Neural crest cell (in vitro differentiated cells): ENCODE measurements at regions not wholly inside any gene's neighbourhood (a gene's known extent, or its start where the extent isn't known, plus 50 kb on each side); places are given as distances from the start of the nearest gene placed in this dataset.

Experiments
- DNase-seq: peaks from one replicate; pipeline ENCODE4 v3.0.0; 2021; ENCODE audit warnings: low read depth, mixed read lengths, low spot score
- H3K27ac Mint-ChIP-seq: one replicate; pipeline ENCODE4 v1.8.0; 2021; ENCODE audit warnings: mild to moderate bottlenecking, mixed read lengths; ENCODE audit not compliant: unreplicated experiment
- H3K27me3 Mint-ChIP-seq: 2 replicates; pipeline ENCODE4 v1.8.0; 2021; ENCODE audit warnings: low read depth, mild to moderate bottlenecking, mixed read lengths
- H3K36me3 Mint-ChIP-seq: 2 replicates; pipeline ENCODE4 v1.8.0; 2021; ENCODE audit warnings: low read depth, mild to moderate bottlenecking, mixed read lengths
- H3K4me1 Mint-ChIP-seq: 2 replicates; pipeline ENCODE4 v1.8.0; 2021; ENCODE audit warnings: mixed read lengths
- H3K4me3 Mint-ChIP-seq: one replicate; pipeline ENCODE4 v1.8.0; 2021; ENCODE audit warnings: mild to moderate bottlenecking, mixed read lengths
- H3K9me3 Mint-ChIP-seq: 2 replicates; pipeline ENCODE4 v1.8.0; 2021; ENCODE audit warnings: mixed read lengths
- TF ChIP-seq, protein P1 (sequence below): fragments of 200-600 bp; sonication (generic); conservative IDR thresholded peaks from 2 replicates; pipeline ENCODE4 v1.5.0; 2021; ENCODE audit warnings: antibody characterized with exemption, mild to moderate bottlenecking

DNA sequence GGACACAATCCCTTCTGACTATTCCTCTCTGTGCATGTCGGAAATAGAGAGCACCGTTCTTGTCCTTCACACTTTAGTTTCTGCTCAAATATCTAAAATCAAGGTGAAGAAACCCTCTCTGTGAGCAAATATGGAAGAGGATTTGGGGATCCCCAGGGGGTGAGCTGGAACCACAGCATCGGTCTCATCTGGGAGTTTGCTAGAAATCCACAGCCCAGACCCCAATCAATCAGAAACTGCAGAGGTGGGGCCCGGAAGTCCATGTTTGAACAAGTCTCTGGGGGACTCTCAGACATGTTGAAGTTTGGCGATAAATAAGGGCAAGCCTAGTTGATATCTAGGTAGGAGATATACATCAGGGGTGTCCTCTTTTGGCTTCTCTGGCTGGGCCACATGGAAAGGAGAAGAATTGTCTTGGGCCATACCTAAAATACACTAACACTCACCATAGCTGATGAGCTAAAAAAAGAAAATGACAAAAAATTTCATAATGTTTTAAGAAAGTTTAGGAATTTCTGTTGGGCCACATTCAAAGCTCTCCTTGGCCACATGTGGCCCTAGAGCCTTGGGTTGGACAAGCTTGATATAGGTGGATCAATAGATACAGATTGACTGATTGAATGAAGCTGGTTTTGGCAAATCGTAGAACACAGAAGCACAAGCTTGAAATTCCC is 168.0 kb upstream of the FOXF1 start:
- no peak for DNase-seq
- no peak overlapping the region for H3K27ac Mint-ChIP-seq
- H3K9me3 Mint-ChIP-seq: no peaks in the 10 kb centered on the region
- H3K4me1 Mint-ChIP-seq: peaks cover 6% of the 10 kb centered on the region
- TF ChIP-seq, protein P1, sequence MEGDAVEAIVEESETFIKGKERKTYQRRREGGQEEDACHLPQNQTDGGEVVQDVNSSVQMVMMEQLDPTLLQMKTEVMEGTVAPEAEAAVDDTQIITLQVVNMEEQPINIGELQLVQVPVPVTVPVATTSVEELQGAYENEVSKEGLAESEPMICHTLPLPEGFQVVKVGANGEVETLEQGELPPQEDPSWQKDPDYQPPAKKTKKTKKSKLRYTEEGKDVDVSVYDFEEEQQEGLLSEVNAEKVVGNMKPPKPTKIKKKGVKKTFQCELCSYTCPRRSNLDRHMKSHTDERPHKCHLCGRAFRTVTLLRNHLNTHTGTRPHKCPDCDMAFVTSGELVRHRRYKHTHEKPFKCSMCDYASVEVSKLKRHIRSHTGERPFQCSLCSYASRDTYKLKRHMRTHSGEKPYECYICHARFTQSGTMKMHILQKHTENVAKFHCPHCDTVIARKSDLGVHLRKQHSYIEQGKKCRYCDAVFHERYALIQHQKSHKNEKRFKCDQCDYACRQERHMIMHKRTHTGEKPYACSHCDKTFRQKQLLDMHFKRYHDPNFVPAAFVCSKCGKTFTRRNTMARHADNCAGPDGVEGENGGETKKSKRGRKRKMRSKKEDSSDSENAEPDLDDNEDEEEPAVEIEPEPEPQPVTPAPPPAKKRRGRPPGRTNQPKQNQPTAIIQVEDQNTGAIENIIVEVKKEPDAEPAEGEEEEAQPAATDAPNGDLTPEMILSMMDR: no peak
- no peak overlapping the region for H3K4me3 Mint-ChIP-seq
- H3K36me3 Mint-ChIP-seq: peaks cover 3% of the 10 kb centered on the region
- peaks cover 94% of the 10 kb centered on the region for H3K27me3 Mint-ChIP-seq

GRCh38 chr16:86343027-86343795 is 167.1 kb upstream of the FOXF1 start:
- Mint-ChIP-seq H3K4me3 (no peak overlapping the region), H3K27ac (no peak overlapping the region), H3K9me3 (no peaks in the 10 kb centered on the region), H3K27me3 (peaks cover 96% of the 10 kb centered on the region), H3K36me3 (peaks cover 3% of the 10 kb centered on the region), H3K4me1 (peaks cover 6% of the 10 kb centered on the region)
- no peak for DNase-seq
- TF ChIP-seq, protein P1: no peak

GRCh38 chr16:86343796-86344585 is 166.3 kb upstream of the FOXF1 start:
- Mint-ChIP-seq H3K4me1 (peaks cover 6% of the 10 kb centered on the region), H3K4me3 (no peak overlapping the region), H3K9me3 (no peaks in the 10 kb centered on the region), H3K36me3 (no peaks in the 10 kb centered on the region), H3K27ac (no peak overlapping the region), H3K27me3 (peaks cover 96% of the 10 kb centered on the region)
- TF ChIP-seq, protein P1: no peak
- DNase-seq: no peak

DNA sequence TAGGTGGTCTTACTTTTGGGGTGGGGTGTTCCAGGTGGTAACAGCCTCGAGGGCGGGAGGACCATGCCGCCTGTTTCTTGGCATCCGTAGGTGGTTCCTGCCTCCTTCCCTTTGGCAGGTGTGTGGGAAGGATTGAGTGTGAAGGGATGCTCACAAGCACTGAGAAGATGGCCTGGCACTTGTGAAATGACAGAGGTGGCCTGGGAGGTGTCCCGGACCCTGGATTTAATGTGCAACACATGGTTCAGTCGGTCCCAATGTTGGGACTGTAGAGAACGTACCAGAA is 165.8 kb upstream of the FOXF1 start:
- DNase-seq: no peak
- Mint-ChIP-seq H3K4me3 (no peak overlapping the region), H3K36me3 (no peaks in the 10 kb centered on the region), H3K27ac (no peak overlapping the region), H3K4me1 (peaks cover 8% of the 10 kb centered on the region), H3K9me3 (no peaks in the 10 kb centered on the region), H3K27me3 (peaks cover 96% of the 10 kb centered on the region)
- TF ChIP-seq, protein P1: no peak

GRCh38 chr16:86344881-86345280 is 165.4 kb upstream of the FOXF1 start:
- Mint-ChIP-seq H3K27me3 (peaks cover 96% of the 10 kb centered on the region), H3K9me3 (no peaks in the 10 kb centered on the region), H3K36me3 (no peaks in the 10 kb centered on the region), H3K27ac (no peak overlapping the region), H3K4me3 (no peak overlapping the region), H3K4me1 (peaks cover 10% of the 10 kb centered on the region)
- TF ChIP-seq, protein P1: no peak
- DNase-seq: no peak
